ENCODE measurements at regions not wholly inside any gene's neighbourhood (a gene's known extent, or its start where the extent isn't known, plus 50 kb on each side); places are given as distances from the start of the nearest gene placed in this dataset.
A peak's percentile ranks its signal among the peaks of the same experiment; 100 is the strongest.

DNA sequence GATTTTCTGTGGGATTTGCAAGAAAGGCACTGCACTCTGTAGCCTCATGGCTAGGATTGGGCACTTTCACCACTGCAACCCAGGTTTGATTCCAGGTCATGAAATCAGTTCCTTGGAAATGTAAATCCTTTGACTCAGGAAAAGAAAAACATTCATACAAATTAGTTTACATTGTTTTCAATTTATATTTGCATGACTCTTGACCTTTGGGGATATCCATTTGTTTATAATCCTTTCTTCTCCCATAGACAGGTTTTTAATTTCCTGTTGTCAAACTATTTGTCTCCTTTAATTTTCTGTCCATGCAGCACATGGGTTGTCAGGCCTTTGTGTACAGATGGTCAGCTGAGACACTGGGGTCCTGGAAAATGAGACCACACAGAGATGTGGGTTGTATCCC lies 801.5 kb downstream of the NR2F1-AS1 start:
- DNase-seq (ENCODE audit: low read depth): no peak
- TF ChIP-seq, protein P1, sequence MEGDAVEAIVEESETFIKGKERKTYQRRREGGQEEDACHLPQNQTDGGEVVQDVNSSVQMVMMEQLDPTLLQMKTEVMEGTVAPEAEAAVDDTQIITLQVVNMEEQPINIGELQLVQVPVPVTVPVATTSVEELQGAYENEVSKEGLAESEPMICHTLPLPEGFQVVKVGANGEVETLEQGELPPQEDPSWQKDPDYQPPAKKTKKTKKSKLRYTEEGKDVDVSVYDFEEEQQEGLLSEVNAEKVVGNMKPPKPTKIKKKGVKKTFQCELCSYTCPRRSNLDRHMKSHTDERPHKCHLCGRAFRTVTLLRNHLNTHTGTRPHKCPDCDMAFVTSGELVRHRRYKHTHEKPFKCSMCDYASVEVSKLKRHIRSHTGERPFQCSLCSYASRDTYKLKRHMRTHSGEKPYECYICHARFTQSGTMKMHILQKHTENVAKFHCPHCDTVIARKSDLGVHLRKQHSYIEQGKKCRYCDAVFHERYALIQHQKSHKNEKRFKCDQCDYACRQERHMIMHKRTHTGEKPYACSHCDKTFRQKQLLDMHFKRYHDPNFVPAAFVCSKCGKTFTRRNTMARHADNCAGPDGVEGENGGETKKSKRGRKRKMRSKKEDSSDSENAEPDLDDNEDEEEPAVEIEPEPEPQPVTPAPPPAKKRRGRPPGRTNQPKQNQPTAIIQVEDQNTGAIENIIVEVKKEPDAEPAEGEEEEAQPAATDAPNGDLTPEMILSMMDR (IDR thresholded peaks at IDR 0.05; ENCODE audit: insufficient read depth, low read depth, low read length): no peak
- H3K4me3 ChIP-seq (ENCODE audit: low read depth, low read length): no peak overlapping the region

DNA sequence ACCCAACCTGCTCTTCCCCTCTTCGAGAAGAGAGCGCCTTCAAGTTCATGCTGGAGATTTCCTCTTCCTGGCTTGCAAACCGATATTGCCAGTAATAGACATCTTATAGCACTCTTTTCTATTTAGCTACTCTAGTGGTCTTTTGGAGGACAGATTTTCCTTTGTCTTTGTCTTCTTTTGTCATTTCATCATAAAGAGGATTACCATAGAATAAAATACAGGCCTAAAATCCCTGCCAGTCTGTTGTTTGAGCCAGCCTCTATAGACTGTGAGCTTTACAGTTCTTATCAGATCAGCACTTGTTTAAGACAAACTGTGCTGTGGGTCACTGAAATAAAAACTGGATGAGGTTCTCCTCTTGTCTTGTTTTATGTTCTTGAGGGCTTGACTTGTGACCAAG lies 802.8 kb downstream of the NR2F1-AS1 start:
- DNase-seq (ENCODE audit: low read depth): no peak
- TF ChIP-seq, protein P1 (IDR thresholded peaks at IDR 0.05; ENCODE audit: insufficient read depth, low read depth, low read length): no peak
- no peak overlapping the region for H3K4me3 ChIP-seq (ENCODE audit: low read depth, low read length)

DNA sequence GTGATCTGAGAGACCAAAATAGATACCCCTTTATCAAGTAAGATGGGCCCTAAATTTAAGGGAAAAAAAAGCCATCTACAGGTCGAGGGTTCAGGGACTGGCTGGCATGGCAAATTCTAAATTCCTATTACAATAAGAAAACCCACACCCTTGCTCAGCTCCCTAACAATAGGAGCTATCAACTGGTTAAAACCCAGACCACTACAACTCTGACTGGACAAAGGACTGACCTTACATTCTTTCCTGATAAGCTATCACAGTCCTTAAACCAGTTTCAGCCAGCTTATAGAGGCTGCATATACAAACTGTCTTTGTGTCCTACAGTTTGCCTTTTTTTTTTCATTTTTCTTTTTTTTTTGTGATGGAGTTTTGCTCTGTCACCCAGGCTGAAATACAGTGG lies 803.6 kb downstream of the NR2F1-AS1 start:
- TF ChIP-seq, protein P1 (IDR thresholded peaks at IDR 0.05; ENCODE audit: insufficient read depth, low read depth, low read length): no peak
- H3K4me3 ChIP-seq (ENCODE audit: low read depth, low read length): no peak overlapping the region
- no peak for DNase-seq (ENCODE audit: low read depth)

DNA sequence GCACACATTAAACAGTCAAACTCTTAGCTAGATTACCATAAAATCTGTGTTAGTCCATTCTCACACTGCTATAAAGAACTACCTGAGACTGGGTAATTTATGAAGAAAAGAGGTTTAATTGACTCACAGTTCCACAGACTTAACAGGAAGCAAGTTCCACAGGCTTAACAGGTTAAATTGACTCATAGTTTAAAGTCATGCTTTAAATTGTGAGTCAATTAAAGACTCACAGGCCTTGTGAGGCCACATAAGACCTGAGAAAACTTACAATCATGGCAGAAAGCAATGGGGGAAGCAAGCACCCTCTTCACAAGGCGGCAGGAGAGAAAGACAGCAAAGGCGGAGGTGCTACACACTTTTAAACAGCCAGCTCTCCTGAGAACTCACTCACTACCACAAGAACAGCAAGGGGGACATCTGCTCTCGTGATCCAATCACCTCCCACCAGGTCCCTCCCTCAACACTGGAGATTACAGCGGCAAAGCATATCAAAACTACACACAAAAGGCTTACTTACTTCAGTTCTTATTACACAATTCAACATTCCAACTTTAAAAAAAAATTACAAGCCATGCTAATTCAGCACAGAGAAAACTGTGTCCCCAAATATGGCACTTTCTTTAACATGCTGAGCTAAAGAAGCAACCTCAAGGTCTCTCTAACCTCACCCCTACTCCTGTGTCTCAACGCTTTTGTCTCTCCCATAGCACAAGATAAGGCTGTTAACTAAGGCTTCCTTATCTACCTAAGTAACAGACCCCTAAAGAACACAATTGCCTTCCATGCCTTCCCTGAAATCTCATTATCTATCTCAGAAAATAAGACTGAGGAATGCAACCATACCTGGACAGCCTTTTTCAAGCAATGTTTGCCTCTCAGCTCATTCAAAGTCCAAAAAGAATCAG lies 805.1 kb downstream of the NR2F1-AS1 start:
- TF ChIP-seq, protein P1 (IDR thresholded peaks at IDR 0.05; ENCODE audit: insufficient read depth, low read depth, low read length): no peak
- no peak for DNase-seq (ENCODE audit: low read depth)

DNA sequence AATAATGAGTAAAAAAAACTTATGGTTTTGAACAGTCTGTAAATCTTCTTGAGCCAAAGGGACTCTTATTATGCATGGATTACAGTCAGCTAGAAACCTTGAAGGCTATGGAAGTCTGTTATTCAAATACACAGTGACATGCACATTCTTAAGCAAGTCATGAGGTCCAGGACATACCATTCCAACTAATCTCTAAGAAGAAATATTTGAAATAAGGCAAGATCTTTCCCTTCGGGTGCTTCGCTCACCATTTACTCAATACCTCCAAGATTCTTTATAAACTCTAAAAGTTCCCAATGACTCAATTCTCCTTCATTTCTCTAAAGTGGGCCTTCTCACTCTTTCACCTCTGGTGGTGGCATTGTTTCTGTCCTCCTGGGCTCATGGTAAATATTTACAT lies 811.0 kb downstream of the NR2F1-AS1 start:
- peak; percentile 51 for DNase-seq (ENCODE audit: low read depth)
- H3K4me3 ChIP-seq (ENCODE audit: low read depth, low read length): no peak overlapping the region
- TF ChIP-seq, protein P1 (IDR thresholded peaks at IDR 0.05; ENCODE audit: insufficient read depth, low read depth, low read length): no peak

More for the DNA sequence above, 805.1 kb downstream of the NR2F1-AS1 start:
- no peak overlapping the region for H3K4me3 ChIP-seq (ENCODE audit: low read depth, low read length)

DNA sequence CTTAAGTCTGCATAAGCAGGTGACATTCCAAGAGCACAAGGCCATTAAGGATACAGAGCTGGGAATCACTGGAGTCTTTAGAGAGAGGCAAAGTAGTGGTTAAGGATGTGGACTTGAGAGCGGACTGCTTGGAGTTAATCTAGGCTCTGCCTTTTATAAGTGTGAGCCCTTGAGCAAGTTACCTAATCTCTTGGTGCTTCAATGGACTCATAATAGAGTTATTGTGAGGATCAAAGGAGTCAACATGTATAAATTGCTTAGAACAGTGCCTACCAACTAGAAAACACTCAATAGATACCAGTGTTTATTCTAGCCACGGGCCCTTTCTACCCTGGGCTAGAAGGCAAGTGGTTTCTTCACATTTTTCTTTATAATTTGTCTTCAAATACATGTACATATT lies 819.4 kb downstream of the NR2F1-AS1 start:
- no peak for DNase-seq (ENCODE audit: low read depth)
- TF ChIP-seq, protein P1 (IDR thresholded peaks at IDR 0.05; ENCODE audit: insufficient read depth, low read depth, low read length): no peak
- H3K4me3 ChIP-seq (ENCODE audit: low read depth, low read length): no peak overlapping the region
